AG10803 (cell line): ENCODE measurements at regions not wholly inside any gene's neighbourhood (a gene's known extent, or its start where the extent isn't known, plus 50 kb on each side); places are given as distances from the start of the nearest gene placed in this dataset.

Experiments used
- DNase-seq: peaks from one replicate; pipeline ENCODE4 v3.0.0; 2010; ENCODE audit warnings: low read depth
- H3K4me3 ChIP-seq: 2 replicates; pipeline ENCODE4 v1.5.1; 2011; ENCODE audit warnings: mild to moderate bottlenecking, low read length, control low read depth
- TF ChIP-seq, protein P1 (sequence below): conservative IDR thresholded peaks from 2 replicates; pipeline ENCODE4 v1.5.1; 2011; ENCODE audit warnings: mild to moderate bottlenecking, low read length, control low read depth, inconsistent platforms

DNA sequence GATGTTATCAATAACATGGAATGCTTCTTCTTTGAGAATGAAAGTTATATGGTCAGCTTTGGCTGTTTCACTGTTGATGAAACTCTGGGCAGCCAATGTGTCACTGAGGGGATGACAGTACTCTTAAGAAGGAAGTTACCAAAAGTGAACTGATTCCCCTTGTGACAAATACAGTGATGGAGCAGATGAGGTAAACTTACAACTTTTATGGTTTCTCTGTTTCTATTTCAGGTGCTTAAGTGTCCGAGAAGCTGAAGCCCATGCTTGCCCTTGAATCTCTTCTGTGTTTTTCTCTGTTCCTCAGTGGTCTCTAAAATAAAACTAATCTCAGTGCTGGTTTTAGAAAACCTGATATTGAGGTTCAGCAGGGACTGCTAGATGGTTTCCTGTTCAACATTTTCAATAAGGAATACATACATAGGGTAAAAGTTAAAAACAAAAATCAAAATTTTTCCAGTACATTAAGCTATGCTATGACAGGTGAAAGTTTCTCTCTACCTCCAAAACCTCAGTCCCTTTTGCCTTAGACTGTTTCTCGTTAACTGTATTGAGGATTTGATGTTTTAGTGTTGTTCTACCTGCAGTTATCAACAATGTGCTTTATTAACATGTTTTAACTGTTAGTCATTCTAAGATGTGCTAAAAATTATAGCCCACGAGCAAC is 454.4 kb upstream of the ADGRL4 start:
- no peak overlapping the region for H3K4me3 ChIP-seq
- no peak for DNase-seq
- TF ChIP-seq, protein P1, sequence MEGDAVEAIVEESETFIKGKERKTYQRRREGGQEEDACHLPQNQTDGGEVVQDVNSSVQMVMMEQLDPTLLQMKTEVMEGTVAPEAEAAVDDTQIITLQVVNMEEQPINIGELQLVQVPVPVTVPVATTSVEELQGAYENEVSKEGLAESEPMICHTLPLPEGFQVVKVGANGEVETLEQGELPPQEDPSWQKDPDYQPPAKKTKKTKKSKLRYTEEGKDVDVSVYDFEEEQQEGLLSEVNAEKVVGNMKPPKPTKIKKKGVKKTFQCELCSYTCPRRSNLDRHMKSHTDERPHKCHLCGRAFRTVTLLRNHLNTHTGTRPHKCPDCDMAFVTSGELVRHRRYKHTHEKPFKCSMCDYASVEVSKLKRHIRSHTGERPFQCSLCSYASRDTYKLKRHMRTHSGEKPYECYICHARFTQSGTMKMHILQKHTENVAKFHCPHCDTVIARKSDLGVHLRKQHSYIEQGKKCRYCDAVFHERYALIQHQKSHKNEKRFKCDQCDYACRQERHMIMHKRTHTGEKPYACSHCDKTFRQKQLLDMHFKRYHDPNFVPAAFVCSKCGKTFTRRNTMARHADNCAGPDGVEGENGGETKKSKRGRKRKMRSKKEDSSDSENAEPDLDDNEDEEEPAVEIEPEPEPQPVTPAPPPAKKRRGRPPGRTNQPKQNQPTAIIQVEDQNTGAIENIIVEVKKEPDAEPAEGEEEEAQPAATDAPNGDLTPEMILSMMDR = no peak

DNA sequence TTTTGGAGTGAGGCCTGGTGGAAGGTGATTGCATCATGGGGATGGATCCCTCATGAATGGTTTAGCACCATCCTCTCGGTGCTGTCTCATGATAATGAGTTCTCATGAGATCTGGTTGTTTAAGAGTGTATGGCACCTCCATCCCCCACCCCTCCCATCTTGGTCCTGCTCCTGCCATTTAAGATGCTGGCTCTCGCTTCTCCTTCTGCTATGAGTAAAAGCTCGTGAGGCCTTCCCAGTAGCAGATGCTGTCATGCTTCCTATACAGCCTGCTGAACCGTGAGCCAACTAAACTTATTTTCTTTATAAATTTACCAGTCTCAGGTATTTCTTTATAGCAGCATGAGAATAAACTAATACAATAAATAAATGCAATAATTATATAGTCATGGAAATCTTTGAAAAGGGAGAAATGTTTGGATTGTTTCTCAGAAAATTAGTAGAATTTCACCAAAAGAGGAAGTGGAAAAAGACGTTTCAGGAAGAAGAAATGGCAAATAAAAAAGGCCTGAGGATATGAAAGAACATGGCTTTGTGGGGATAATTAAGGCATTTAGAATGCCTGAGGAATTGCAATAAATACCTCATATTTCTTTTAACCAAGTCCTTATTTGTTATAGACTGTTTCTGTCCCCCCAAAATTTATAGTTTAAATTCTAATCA is 451.2 kb upstream of the ADGRL4 start:
- H3K4me3 ChIP-seq = no peak overlapping the region
- no peak for DNase-seq
- TF ChIP-seq, protein P1 = no peak

DNA sequence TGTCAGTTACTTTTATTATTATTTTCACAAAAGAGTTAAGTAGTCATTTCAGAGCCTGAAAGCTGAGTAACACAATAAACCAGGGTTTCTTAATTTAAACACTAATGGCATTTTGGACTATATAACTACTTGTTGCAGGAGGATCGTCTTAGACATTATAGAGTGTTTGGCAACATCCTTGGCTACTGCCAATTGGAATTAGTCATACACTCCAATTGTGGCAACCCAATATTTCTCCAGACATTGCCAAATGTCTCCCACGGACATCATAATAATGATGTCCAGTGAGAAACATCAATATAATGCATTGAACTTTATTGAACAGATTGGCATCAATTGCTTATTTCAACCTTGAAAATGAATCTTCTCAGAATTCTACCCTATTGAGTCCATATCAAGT is 441.9 kb upstream of the ADGRL4 start:
- H3K4me3 ChIP-seq = no peak overlapping the region
- TF ChIP-seq, protein P1 = no peak
- DNase-seq = peak; percentile 2

DNA sequence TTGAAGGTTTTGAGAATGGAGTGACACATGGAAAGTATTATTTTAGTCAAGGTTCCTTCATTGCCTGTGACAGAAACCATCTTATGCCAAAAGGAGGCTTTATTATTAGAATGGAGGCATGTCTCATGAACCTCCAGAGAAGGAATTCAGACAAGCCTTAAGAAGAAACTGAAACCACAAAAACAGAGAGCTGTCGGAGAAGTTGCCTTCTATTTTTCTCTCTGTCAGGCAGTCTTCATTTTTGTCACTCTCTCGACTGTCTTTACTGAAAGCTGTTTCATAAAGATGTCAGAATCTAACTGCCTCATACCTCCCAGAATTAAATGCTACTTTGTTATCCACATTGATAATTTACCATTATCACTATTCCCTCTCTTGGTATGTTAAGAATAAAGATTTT is 434.7 kb upstream of the ADGRL4 start:
- DNase-seq = no peak
- TF ChIP-seq, protein P1 = no peak
- H3K4me3 ChIP-seq = no peak overlapping the region

- no peak overlapping the region for H3K4me3 ChIP-seq
- TF ChIP-seq, protein P1 = no peak
- DNase-seq = no peak
These were observed 431.0 kb upstream of the ADGRL4 start for GRCh38 chr1:79437540-79437939.

DNA sequence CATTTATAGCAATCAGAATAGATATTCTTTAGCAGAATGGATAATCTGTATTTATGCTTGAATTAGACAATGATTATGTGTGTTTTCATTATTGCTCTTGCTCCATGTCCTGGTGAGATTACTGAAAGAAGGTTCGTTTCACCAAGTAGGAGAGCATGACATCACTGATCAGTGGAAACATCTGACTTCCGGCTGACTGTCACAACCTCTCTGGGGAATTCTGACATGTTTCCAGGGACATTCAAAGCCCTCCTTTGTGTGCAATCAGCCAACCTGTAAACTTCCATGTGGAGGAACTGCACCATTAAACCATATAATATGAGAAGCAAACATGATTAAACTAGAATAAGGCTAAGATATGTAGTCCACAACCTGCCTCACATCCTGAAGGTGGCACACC is 424.8 kb upstream of the ADGRL4 start:
- no peak for DNase-seq
- TF ChIP-seq, protein P1 = no peak
- no peak overlapping the region for H3K4me3 ChIP-seq

DNA sequence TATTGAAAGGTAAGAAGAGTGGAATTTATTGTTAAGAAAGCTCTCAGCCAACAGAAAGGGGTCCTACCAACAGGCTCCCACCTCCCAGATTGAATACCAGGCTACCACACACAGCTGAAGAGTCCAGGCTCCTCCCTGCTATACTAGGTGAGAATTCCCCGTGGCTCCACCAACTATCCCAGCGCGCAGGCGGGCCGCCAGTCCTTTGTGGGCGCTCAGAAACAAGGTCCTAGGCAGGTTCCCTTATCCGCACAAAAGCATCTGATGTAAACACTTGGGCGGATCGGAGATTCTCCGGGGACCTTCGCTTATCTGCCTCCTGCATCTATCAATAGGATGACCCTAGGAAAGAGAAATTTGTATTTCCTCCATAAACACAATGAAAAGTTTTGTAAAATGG is 423.9 kb upstream of the ADGRL4 start:
- TF ChIP-seq, protein P1 = no peak

More for the DNA sequence above, 423.9 kb upstream of the ADGRL4 start:
- H3K4me3 ChIP-seq = no peak overlapping the region
- DNase-seq = no peak
